HG02623 (cell line): ENCODE measurements at regions not wholly inside any gene's neighbourhood (a gene's known extent, or its start where the extent isn't known, plus 50 kb on each side); places are given as distances from the start of the nearest gene placed in this dataset.
"Not testable (repeated sequence)": the region's sequence is repeated elsewhere in the genome, so short reads cannot be mapped to it uniquely, and the experiment has no call there.

Experiments used
- ATAC-seq: cut with Tn5 transposase; IDR thresholded peaks from one replicate; pipeline ENCODE4 v1.9.1; 2021; ENCODE audit warnings: moderate library complexity; ENCODE audit not compliant: unreplicated experiment

DNA sequence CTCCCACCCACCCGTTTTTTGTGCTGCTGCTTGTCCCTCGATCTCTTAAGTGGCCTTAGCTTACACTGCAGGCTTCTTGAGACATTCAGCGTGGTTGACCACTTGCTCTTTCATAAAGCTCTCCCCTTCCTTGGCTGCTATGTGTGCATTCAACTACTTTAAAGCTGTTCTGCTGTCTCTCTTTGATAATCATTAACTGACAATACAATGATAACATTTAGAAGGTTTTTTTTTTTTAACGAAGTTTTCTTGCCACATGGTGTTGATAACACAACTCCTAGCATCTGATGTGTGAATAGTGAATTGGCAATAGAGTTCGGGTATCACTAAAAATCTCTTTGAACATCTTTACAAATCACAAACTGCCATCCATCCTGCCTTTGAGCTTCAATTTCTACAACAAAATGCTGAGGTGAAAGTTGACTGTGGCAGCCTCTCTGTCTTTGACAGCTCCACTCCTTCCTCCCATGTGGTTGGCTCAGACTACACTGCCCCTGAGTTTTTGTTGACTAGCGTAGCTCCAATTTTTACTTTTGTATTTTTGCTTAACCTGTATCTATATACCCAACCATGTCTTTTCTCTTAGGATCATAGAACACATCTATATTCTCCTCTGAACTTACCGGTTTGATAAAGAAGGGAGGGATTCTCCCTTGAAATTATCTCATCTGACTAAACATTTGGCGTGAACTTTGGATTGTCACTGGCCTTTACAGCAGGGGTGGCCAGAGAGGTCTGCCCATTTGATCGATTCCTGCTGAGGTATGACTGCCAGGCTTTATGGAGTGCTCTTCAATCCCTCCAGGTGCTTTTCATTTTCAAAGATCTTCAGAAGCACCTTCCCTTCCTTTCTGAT lies 409.4 kb upstream of the CD180 start:
- no peak for ATAC-seq

DNA sequence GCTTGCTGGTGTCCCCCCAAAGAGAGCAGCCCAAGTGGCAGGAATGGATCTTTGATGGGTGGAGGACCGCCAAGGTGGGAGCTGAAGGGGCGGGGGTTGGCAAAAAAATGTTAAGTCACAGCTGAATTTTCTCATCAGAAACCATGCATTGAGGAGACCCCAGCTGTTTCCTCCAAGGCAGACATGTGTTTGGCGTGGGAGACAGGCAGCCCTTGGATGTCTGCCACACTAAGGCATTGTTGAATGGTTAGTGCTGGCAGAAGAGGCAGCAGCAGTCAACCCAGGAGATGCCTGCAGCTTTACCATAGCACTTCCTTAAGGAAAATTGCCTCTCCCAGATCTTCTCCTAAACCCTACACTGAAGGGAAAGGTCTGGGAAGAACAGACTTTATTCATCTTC lies 394.9 kb upstream of the CD180 start:
- ATAC-seq: no peak

DNA sequence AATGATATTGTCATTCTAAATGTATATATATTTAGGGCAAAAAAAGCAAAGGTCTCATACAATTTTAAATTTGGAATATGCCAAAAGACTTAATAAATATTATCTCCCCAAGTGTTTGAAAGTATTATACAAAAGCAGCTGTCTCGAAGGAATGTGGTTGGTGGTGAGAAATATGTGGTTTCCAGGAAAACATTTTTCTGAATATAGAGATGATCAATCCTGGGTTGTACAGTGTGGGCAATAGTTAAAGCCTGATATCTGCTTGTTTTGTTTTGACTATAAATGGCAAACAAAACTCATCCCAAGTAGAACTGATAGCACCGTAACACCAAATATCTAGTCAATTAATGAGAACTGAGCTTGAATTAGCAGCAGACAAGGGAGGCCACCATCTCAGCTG lies 391.8 kb upstream of the CD180 start:
- no peak for ATAC-seq

- ATAC-seq: no peak
These were observed 384.6 kb upstream of the CD180 start for GRCh38 chr5:67581203-67581602.

DNA sequence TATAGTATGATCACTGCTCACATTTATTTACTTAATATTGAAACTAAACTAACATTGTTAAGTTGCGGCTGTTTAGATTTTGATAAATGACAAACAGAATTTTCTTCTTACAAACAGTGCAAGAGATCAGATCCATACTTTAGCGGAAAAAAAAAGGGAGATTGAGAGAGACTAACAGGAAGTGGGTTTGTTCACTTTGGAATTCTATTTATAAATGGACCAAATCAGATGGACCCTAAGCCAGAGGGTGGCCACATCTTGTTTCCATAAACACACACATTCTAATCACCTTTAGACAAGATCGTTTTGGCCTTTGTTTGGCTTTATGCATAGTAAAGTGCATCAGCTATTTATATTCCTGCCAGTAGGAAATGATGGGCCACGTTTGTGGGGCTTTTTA lies 381.4 kb upstream of the CD180 start:
- no peak for ATAC-seq

DNA sequence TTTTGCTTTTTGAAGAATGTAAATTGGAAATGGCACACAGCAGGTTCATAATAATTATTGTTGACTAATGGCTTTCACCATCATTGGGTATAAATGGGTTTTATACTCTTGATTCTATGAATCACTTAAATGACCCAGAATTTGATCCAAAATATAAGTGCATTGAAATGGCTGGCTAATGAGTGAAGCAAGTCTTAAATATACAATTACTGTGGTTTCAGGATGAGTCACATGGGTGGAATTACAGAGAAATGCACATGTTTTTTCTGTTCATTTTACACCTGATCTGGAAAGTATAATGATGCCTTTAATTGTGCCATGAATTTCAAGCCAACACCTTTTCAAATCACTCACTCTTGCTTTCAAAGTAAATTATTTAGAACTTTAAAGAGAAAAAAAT lies 380.8 kb upstream of the CD180 start:
- no peak for ATAC-seq

DNA sequence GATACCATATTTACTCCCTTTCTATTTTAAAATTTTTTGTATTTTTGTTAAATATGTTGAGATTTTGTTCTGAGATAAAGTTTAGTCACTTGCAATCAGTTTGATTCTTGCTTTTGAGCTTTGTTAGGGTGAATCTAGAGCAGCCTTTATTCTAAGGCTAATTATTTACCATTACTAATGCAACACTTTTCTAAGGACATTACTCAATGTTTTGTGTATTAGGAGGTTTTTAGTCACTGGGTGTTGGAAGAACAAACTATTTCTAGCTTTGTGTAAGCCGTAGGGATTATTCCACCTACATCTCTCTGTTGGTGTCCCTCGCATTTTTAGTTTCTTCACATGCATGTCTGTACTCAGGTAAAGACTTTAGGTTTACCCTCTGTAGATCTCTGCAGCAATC lies 379.5 kb upstream of the CD180 start:
- no peak for ATAC-seq

GRCh38 chr5:67575087-67575486 lies 378.5 kb upstream of the CD180 start:
- ATAC-seq: no peak

- ATAC-seq: no peak
These were observed 364.7 kb upstream of the CD180 start for GRCh38 chr5:67561151-67561932.

DNA sequence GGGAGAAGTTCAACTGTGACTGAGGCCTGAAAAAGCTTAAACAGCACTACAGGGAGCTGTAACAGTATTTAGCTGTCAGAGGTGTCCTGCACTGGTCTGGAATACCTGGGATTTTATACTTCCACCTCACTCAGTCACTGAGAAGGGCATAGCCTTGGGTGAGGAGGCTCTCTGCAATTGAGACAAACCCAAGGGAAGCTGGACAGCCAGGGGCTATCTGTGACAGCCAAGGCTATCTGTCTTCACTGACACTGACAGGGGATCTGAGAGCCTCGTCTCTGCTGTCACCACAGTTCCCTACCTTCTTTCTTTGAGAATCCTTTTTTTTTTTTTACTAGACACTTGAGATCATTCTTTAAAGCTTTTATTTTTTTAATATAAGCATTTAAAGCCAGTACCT lies 356.2 kb upstream of the CD180 start:
- ATAC-seq: no peak

DNA sequence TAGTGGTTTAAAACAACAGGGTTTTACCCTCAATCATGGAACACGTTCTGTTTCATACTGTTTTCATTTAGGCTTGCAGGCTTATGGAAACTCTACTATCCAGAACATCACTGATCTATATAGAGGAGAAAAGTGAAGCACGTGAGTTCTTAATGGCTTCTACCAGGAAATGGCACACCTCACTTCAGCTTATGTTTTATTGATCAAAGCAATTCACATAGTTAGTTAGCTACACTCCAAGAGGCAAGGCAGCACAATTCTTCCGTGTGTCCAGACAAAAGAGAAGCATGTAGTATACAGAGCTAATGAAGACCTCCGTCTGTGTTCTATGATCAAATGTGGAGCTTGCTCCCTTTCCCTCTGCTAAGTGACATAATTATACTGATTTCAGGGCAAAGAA lies 353.3 kb upstream of the CD180 start:
- no peak for ATAC-seq

GRCh38 chr5:67549296-67549618 lies 352.7 kb upstream of the CD180 start:
- ATAC-seq: no peak

DNA sequence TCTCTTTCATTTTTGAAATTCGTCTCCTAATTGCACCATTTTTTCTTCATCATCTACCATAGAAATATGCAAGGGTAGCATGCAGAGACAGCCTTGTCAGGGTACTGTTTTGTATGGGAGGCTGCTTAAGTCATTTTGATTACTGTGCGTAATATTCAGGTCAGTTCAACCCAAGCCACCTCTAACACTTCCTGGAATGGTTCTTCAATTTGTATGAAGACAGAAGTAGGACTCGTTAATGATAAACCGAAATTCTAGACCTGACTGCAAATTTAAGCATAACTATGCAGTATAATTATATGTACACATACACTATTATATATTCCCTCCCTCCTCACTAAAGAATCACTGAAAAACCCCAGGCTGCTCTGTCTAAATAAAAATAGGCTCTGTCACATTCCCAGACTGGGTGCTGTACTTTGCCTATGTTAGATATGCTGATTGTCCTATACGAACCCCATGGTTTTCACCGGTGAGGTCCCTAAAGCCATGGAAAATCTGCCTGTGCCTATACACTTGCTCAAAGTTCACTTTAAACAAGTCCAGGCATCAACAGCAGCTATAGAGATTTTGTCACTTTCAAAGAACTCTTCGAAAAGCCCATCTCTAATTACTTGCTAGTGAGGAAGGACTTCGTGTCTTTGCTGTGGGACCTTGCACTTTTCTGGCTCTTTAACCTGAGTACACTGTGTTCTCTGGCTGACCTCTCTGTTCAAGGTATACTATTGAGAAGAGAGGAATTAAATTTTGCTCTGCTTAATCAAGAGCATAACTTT lies 352.1 kb upstream of the CD180 start:
- ATAC-seq: no peak

GRCh38 chr5:67547682-67548081 lies 351.1 kb upstream of the CD180 start:
- no peak for ATAC-seq

- ATAC-seq: not testable (repeated sequence)
These were observed 348.3 kb upstream of the CD180 start for GRCh38 chr5:67544942-67545341.

- no peak for ATAC-seq
These were observed 347.2 kb upstream of the CD180 start for GRCh38 chr5:67543720-67544270.

DNA sequence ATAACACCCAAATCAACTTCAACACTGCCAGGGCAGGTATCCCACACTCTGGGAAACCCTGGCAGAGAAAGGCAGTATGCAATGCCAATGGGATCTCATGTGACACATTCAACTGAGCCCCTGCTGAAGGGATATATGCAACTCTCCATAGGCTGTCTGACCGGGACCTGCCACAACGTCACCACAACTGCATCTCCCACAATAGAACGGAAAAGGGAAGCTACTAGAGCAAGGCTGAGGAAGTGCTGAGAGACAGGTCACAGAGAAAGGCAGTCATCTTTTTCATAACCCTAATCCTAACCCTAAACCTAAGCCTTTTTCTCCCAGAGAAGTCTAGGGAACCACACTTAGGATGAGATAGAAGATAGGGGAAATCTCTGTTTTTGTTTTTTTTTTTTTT lies 345.9 kb upstream of the CD180 start:
- ATAC-seq: no peak

GRCh38 chr5:67541875-67542274 lies 345.3 kb upstream of the CD180 start:
- ATAC-seq: no peak

GRCh38 chr5:67538855-67539506 lies 342.4 kb upstream of the CD180 start:
- ATAC-seq: no peak

DNA sequence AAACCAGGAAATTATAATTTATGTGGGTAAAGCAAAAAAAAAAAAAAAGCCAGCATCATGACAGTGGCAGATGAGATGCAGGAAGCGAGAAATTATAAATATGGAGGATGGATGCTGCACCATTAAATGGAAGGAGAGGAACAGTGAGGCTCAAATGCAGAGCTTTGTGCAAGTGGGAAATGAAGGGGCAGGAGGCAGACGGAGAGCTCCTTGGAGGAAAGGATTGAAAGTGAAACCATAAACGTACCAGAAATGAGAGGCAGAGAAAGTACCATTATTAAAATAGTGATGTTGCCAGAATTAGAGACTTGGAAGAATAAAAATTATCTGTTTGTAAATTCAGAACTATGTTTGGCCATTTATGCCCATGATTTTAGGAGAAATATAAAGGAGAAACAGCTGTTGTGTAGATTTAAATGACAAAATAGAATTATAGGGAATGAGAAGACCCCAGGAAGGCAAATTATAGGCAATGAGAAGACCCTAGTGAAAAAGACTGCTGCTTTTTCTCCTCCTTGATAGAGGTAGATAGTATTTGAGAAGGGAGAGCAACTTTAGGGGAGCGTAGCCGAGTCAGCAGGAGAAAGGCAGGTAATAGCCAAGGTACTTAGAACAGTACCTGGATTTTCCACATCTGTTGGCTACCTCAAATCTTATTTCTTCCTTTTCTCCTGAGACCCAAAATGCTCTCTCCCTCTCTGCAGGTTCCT lies 341.0 kb upstream of the CD180 start:
- no peak for ATAC-seq
